GM12878 (cell line): ENCODE measurements at regions not wholly inside any gene's neighbourhood (a gene's known extent, or its start where the extent isn't known, plus 50 kb on each side); places are given as distances from the start of the nearest gene placed in this dataset.

Source experiments
- BCL11A ChIP-seq: IDR thresholded peaks from 2 replicates; pipeline ENCODE4 v1.6.1; 2011; ENCODE audit warnings: low read depth, low read length
- CBX5 ChIP-seq: sonication (generic); IDR thresholded peaks from 2 replicates; pipeline ENCODE4 v1.6.1; 2016; ENCODE audit warnings: low read depth, moderate library complexity, mild to moderate bottlenecking, inconsistent platforms
- CEBPB ChIP-seq, 2 experiments: fragments of 150-350 bp in 1 of 2; IDR thresholded peaks; 2 replicates each; pipeline ENCODE4 v1.6.1; 2012 to 2014; ENCODE audit warnings: low read depth in 2 of 2, low read length in 2 of 2, borderline replicate concordance in 1 of 2, inconsistent platforms in 1 of 2
- CUX1 ChIP-seq: IDR thresholded peaks from 2 replicates; pipeline ENCODE4 v1.6.1; 2012; ENCODE audit warnings: improper control_type of control experiment, low read depth, low read length; ENCODE audit not compliant: insufficient replicate concordance
- EED ChIP-seq: sonication (generic); IDR thresholded peaks from 2 replicates; pipeline ENCODE4 v1.6.1; 2016; ENCODE audit warnings: antibody characterized with exemption, low read depth
- FOXM1 ChIP-seq: IDR thresholded peaks from 2 replicates; pipeline ENCODE4 v1.6.1; 2012; ENCODE audit warnings: low read depth, mild to moderate bottlenecking, inconsistent platforms, low read length, moderate library complexity
- IKZF2 ChIP-seq, 2 experiments: fragments of 450-650 bp; IDR thresholded peaks; 2 replicates each; pipeline ENCODE4 v1.6.1; 2017; ENCODE audit warnings: mild to moderate bottlenecking in 2 of 2, moderate library complexity in 2 of 2
- MEF2A ChIP-seq: IDR thresholded peaks from 2 replicates; pipeline ENCODE4 v1.6.1; 2011; ENCODE audit warnings: low read depth, mild to moderate bottlenecking, low read length, moderate library complexity; ENCODE audit not compliant: insufficient read depth
- NFIC ChIP-seq: IDR thresholded peaks from 2 replicates; pipeline ENCODE4 v1.6.1; 2012; ENCODE audit warnings: low read depth, mild to moderate bottlenecking, inconsistent platforms, low read length, moderate library complexity
- NR2C2 ChIP-seq: IDR thresholded peaks from 2 replicates; pipeline ENCODE4 v1.6.1; 2011; ENCODE audit warnings: borderline replicate concordance, low read depth; ENCODE audit not compliant: control insufficient read depth, insufficient read length
- RUNX3 ChIP-seq: IDR thresholded peaks from 2 replicates; pipeline ENCODE4 v1.6.1; 2012; ENCODE audit warnings: low read length, inconsistent platforms
- TCF12 ChIP-seq: IDR thresholded peaks from 2 replicates; pipeline ENCODE4 v1.6.1; 2011; ENCODE audit warnings: low read depth, mild to moderate bottlenecking, low read length
- ZNF384 ChIP-seq: IDR thresholded peaks from 2 replicates; pipeline ENCODE4 v1.6.1; 2012; ENCODE audit warnings: low read depth, mild to moderate bottlenecking, low read length, improper control_type of control experiment, borderline replicate concordance

DNA sequence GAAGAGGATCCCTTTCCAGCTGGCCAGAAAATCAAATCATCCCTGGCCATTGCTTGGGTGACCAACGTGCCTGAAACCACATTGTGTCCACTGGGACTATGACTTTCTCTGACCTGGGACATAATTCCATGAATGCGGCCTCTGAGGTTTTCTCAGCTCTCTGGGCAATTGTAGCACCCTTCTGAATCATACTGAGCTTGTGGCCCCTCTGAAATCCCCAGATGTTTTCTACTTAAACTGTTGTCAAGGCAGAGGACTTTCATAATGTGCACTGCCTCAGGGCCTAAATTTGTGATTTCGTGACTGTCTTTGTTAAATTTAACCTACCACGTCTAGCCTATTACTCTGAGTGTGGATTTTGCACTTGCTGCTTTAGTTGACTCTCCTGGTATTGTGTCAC is 321.1 kb upstream of the PLET1 start (continued):
- TF ChIP-seq MEF2A (peak; percentile 52; the same call in 1 of the 2 replicates), CEBPB (IDR thresholded peaks at IDR 0.05; ENCODE audit: borderline replicate concordance in 1 of 2, low read depth in 2 of 2, low read length in 2 of 2) (no peak), IKZF2 (IDR thresholded peaks at IDR 0.05) (peak; percentile 35 to 41; a peak in 3 of 4 replicates), TCF12 (no peak), NFIC (peak; percentile 72; the same call in 1 of the 2 replicates), ZNF384 (no peak), EED (peak; percentile 47; the same call in 1 of the 2 replicates), RUNX3 (peak; percentile 75), CBX5 (0 out of 2 replicates have a peak, but pooled peaks have one; percentile 41), CUX1 (no peak), NR2C2 (no peak), FOXM1 (peak; percentile 67; the same call in 1 of the 2 replicates), BCL11A (no peak)
- TF ChIP-seq, all 136 proteins: peak for 14
